Keratinocyte (primary cell): ENCODE measurements at regions not wholly inside any gene's neighbourhood (a gene's known extent, or its start where the extent isn't known, plus 50 kb on each side); places are given as distances from the start of the nearest gene placed in this dataset.

Source experiments
- DNase-seq: peaks from one replicate; pipeline ENCODE4 v3.0.0-alpha.2; 2011; ENCODE audit warnings: low read depth, missing footprints, low spot score
- FAIRE-seq: peaks from 2 replicates; lab custom pipeline; 2011; peaks lifted over from hg19 to GRCh38; lab: Jason Lieb, UNC
- H2AFZ ChIP-seq: 2 replicates; pipeline ENCODE4 v1.6.0; 2012; ENCODE audit warnings: low read length, control low read depth, inconsistent platforms; ENCODE audit not compliant: control insufficient read depth
- H3K27ac ChIP-seq: 2 replicates; pipeline ENCODE4 v1.5.1; 2011; ENCODE audit warnings: low read length; ENCODE audit not compliant: control insufficient read depth, insufficient read depth
- H3K27me3 ChIP-seq: 3 replicates; pipeline ENCODE4 v1.6.0; 2011; ENCODE audit warnings: low read length; ENCODE audit not compliant: control insufficient read depth, insufficient read depth; ENCODE audit errors: extremely low read depth
- H3K36me3 ChIP-seq, 2 experiments: 2 replicates in 1 of 2; 3 replicates in 1 of 2; pipeline ENCODE4 v1.5.1; 2011; ENCODE audit warnings: low read length in 2 of 2, mild to moderate bottlenecking in 1 of 2; ENCODE audit not compliant: control insufficient read depth in 2 of 2, insufficient read depth in 2 of 2; ENCODE audit errors: extremely low read depth in 1 of 2
- H3K4me1 ChIP-seq: 3 replicates; pipeline ENCODE4 v1.5.1; 2011; ENCODE audit warnings: low read length; ENCODE audit not compliant: control insufficient read depth, insufficient read depth; ENCODE audit errors: extremely low read depth
- H3K4me2 ChIP-seq: 3 replicates; pipeline ENCODE4 v1.6.0; 2011; ENCODE audit warnings: low read depth, low read length; ENCODE audit not compliant: control insufficient read depth, insufficient read depth; ENCODE audit errors: extremely low read depth
- H3K4me3 ChIP-seq, 3 experiments: fragments of 200-600 bp in 1 of 3; sonication (generic) in 1 of 3; 2 replicates in 2 of 3; 3 replicates in 1 of 3; pipeline ENCODE4 v1.5.1; 2011 to 2016; ENCODE audit warnings: low read length in 3 of 3, mild to moderate bottlenecking in 3 of 3, control low read depth in 2 of 3, inconsistent platforms in 1 of 3, low read depth in 1 of 3, mixed read lengths in 1 of 3, mixed run types in 1 of 3, moderate library complexity in 1 of 3; ENCODE audit not compliant: control insufficient read depth in 2 of 3, insufficient read depth in 2 of 3; ENCODE audit errors: extremely low read depth in 1 of 3
- H3K79me2 ChIP-seq: 2 replicates; pipeline ENCODE4 v1.6.0; 2012; ENCODE audit warnings: low read length; ENCODE audit not compliant: control insufficient read depth, insufficient read depth
- H3K9ac ChIP-seq: 3 replicates; pipeline ENCODE4 v1.6.0; 2011; ENCODE audit warnings: low read length; ENCODE audit not compliant: control insufficient read depth, insufficient read depth; ENCODE audit errors: extremely low read depth
- H3K9me1 ChIP-seq: 3 replicates; pipeline ENCODE4 v1.6.0; 2011; ENCODE audit warnings: low read length; ENCODE audit not compliant: control insufficient read depth, insufficient read depth; ENCODE audit errors: extremely low read depth
- H3K9me3 ChIP-seq: 2 replicates; pipeline ENCODE4 v1.5.1; 2012; ENCODE audit warnings: low read depth, low read length; ENCODE audit not compliant: control insufficient read depth
- H4K20me1 ChIP-seq: 3 replicates; pipeline ENCODE4 v1.6.0; 2011; ENCODE audit warnings: low read length; ENCODE audit not compliant: control insufficient read depth, insufficient read depth; ENCODE audit errors: extremely low read depth
- EZH2 ChIP-seq: IDR thresholded peaks from one replicate; pipeline ENCODE4 v1.6.1; 2012; ENCODE audit warnings: inconsistent platforms, mild to moderate bottlenecking, low read length, moderate library complexity
- dilution Hi-C: fragments of 300-500 bp; cut with MboI; formaldehyde crosslinking; loops from one replicate; pipeline ENCODE4 v1.7.0; 2020; ENCODE audit warnings: low sequenced_read_pairs; ENCODE audit not compliant: extremely low pct_ligation_motif_present
- TF ChIP-seq, protein P1 (sequence below), 3 experiments: IDR thresholded peaks in 1 of 3; conservative IDR thresholded peaks in 1 of 3; optimal IDR thresholded peaks in 1 of 3; 2 replicates in 2 of 3; 3 replicates in 1 of 3; pipeline versions ENCODE3 to v1.5.1; 2011; ENCODE audit warnings: low read length in 3 of 3, mild to moderate bottlenecking in 3 of 3, moderate library complexity in 2 of 3, control low read depth in 1 of 3, inconsistent platforms in 1 of 3; ENCODE audit not compliant: insufficient read depth in 2 of 3; ENCODE audit errors: extremely low read depth in 1 of 3

DNA sequence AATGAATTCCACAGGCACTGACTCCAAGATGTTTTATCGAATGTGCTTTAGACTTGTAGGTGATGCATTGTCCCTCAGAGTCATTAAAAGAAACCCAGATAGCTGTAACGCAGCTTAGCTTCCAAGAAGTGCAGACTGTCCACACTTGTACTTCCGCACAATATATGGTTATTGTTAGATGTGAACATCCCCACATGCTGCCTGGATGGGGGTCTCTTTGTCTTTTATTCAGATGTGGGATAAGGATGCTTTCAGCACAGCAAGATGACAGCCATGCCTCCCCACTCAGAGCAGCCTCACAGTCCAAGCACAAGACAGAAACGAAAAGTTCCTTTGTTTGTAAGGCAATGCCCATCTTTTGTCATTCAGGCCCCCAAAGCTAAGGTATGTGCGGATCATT is 416.6 kb downstream of the HRH4 start:
- Histone ChIP-seq H3K4me2 (no peak overlapping the region), H3K9ac (no peak overlapping the region), H4K20me1 (no peaks in the 10 kb centered on the region), H3K36me3 (no peaks in the 10 kb centered on the region), H3K27ac (no peak overlapping the region), H3K79me2 (no peaks in the 10 kb centered on the region), H2AFZ (no peak overlapping the region), H3K9me3 (no peaks in the 10 kb centered on the region), H3K4me1 (no peaks in the 10 kb centered on the region), H3K9me1 (no peaks in the 10 kb centered on the region), H3K4me3 (no peak overlapping the region), H3K27me3 (no peaks in the 10 kb centered on the region)
- DNase-seq (no peak), FAIRE-seq (no peak)
- TF ChIP-seq, protein P1, sequence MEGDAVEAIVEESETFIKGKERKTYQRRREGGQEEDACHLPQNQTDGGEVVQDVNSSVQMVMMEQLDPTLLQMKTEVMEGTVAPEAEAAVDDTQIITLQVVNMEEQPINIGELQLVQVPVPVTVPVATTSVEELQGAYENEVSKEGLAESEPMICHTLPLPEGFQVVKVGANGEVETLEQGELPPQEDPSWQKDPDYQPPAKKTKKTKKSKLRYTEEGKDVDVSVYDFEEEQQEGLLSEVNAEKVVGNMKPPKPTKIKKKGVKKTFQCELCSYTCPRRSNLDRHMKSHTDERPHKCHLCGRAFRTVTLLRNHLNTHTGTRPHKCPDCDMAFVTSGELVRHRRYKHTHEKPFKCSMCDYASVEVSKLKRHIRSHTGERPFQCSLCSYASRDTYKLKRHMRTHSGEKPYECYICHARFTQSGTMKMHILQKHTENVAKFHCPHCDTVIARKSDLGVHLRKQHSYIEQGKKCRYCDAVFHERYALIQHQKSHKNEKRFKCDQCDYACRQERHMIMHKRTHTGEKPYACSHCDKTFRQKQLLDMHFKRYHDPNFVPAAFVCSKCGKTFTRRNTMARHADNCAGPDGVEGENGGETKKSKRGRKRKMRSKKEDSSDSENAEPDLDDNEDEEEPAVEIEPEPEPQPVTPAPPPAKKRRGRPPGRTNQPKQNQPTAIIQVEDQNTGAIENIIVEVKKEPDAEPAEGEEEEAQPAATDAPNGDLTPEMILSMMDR (optimal IDR thresholded peaks at IDR 0.05 in 1 of 3, IDR thresholded peaks at IDR 0.05 in 1 of 3, conservative IDR thresholded peaks at IDR 0.05 in 1 of 3; ENCODE audit: extremely low read depth in 1 of 3, insufficient read depth in 2 of 3, low read length in 3 of 3): no peak
- no peak for TF ChIP-seq EZH2
- dilution Hi-C loops: no loop called here

DNA sequence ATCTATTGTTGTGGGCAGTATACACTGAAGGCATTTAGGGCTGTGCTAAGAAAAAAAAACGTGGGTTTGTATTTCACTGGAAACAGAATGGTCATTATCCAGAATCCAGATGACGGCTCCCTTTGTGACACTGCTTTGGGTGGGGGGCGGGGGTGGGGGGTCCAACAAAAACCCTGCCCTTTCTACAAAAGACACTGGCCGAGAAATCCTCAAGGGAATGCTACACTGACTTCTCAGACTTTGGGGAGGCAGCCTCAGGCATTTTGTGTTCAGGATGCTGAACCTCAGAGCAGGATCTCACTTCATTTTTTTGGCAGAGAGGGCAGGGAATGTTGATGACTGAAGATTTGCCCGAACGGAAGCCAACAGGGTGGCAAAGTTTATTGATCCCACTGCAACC is 417.1 kb downstream of the HRH4 start:
- dilution Hi-C loops: no loop called here
- Histone ChIP-seq H3K27ac (no peak overlapping the region), H3K36me3 (no peaks in the 10 kb centered on the region), H3K27me3 (no peaks in the 10 kb centered on the region), H3K9me1 (no peaks in the 10 kb centered on the region), H3K9ac (no peak overlapping the region), H3K9me3 (no peaks in the 10 kb centered on the region), H3K4me2 (no peak overlapping the region), H3K79me2 (no peaks in the 10 kb centered on the region), H3K4me3 (no peak overlapping the region), H3K4me1 (no peaks in the 10 kb centered on the region), H4K20me1 (no peaks in the 10 kb centered on the region), H2AFZ (no peak overlapping the region)
- FAIRE-seq: no peak
- no peak for DNase-seq
- TF ChIP-seq, protein P1 (optimal IDR thresholded peaks at IDR 0.05 in 1 of 3, IDR thresholded peaks at IDR 0.05 in 1 of 3, conservative IDR thresholded peaks at IDR 0.05 in 1 of 3; ENCODE audit: extremely low read depth in 1 of 3, insufficient read depth in 2 of 3, low read length in 3 of 3): no peak
- TF ChIP-seq EZH2: no peak
